ENCODE measurements at regions not wholly inside any gene's neighbourhood (a gene's known extent, or its start where the extent isn't known, plus 50 kb on each side); places are given as distances from the start of the nearest gene placed in this dataset.

DNA sequence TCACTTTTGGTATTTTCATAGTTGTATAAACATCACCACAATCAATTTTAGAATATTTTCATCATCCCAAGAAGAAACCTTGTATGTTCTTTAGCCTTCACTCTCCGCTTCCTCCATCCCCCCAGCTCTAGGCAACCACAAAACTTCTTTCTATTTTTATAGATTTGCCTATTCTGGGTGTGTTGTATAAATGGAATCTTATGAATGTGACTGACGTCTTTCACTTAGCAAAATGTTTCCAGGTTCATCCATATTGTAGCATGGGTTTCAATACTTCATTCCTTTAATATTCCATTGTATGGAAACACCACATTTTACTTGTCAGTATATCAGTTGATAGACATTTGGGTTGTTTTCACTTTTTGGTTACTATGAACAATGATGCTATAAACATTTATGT lies 335.8 kb upstream of the GOLIM4 start:
- Mint-ChIP-seq H3K36me3 (ENCODE audit: low read depth) (no peaks in the 10 kb centered on the region), H3K9me3 (no peaks in the 10 kb centered on the region), H3K4me3 (no peak overlapping the region), H3K27me3 (ENCODE audit: low read depth) (no peaks in the 10 kb centered on the region), H3K4me1 (no peaks in the 10 kb centered on the region), H3K27ac (no peak overlapping the region)
- TF ChIP-seq CTCF (IDR thresholded peaks at IDR 0.05; ENCODE audit: unreplicated experiment in 3 of 3): no peak

GRCh38 chr3:168427835-168428475 lies 332.2 kb upstream of the GOLIM4 start:
- H3K36me3 Mint-ChIP-seq (ENCODE audit: low read depth): no peaks in the 10 kb centered on the region
- no peak overlapping the region for H3K27ac Mint-ChIP-seq
- TF ChIP-seq CTCF (IDR thresholded peaks at IDR 0.05; ENCODE audit: unreplicated experiment in 3 of 3): no peak
- H3K27me3 Mint-ChIP-seq (ENCODE audit: low read depth): no peaks in the 10 kb centered on the region
- H3K4me1 Mint-ChIP-seq: no peaks in the 10 kb centered on the region
- H3K4me3 Mint-ChIP-seq: no peak overlapping the region
- no peaks in the 10 kb centered on the region for H3K9me3 Mint-ChIP-seq

DNA sequence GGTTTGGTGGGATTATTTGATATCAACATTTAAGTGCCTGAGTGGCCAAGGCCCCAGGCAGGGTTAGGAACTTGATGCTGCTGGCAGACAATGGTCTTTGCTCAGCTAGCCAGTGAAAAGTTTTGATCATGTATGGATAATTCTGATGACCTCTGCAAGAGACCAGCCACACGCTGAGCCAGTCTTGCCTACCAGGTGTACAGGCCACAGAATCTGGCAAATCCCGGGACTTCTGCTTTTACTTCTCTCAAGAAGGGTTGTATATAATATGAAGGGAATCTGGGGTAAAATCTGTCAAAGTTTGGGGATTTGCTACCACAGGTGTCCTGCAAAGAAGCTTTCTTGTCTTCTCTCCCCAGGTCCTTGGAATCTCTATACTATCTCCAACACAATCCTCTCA lies 331.4 kb upstream of the GOLIM4 start:
- TF ChIP-seq CTCF (IDR thresholded peaks at IDR 0.05; ENCODE audit: unreplicated experiment in 3 of 3): no peak
- Mint-ChIP-seq H3K4me1 (no peaks in the 10 kb centered on the region), H3K36me3 (ENCODE audit: low read depth) (no peaks in the 10 kb centered on the region), H3K9me3 (no peaks in the 10 kb centered on the region), H3K4me3 (no peak overlapping the region), H3K27me3 (ENCODE audit: low read depth) (no peaks in the 10 kb centered on the region), H3K27ac (no peak overlapping the region)

DNA sequence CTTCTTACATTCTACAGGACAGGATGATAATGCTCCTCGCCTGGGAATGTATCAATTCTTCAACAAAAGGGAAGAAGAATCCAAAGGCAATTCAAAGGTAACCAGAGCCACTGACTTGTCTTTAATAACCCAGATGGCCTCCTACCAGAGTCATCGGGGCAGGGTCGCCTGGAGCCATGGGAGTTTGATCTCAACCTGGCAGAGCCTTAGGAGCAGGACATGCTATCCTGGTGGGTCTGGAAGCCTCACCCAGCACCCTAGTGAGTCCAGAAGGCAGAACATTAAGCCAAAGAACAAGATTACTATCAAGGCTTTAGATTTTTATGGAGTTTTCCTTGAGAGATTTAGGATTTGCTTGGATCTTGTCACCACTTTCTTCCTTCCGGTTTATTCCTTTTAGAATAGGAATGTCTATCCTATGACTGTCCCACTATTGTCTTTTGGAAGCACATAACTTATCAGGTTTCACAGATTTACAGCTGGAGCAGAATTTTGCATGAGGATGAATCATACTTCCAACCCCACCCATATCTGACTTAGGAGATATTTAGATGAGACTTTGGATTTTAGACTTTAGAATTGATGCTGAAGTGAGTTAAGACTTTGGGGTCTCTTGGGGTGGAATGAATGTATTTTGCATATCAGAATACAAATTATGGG lies 330.3 kb upstream of the GOLIM4 start:
- Mint-ChIP-seq H3K27ac (no peak overlapping the region), H3K27me3 (ENCODE audit: low read depth) (no peaks in the 10 kb centered on the region), H3K4me1 (no peaks in the 10 kb centered on the region), H3K36me3 (ENCODE audit: low read depth) (no peaks in the 10 kb centered on the region), H3K4me3 (no peak overlapping the region), H3K9me3 (no peaks in the 10 kb centered on the region)
- TF ChIP-seq CTCF (IDR thresholded peaks at IDR 0.05; ENCODE audit: unreplicated experiment in 3 of 3): no peak

GRCh38 chr3:168424059-168424734 lies 328.5 kb upstream of the GOLIM4 start:
- no peak for TF ChIP-seq CTCF (IDR thresholded peaks at IDR 0.05; ENCODE audit: unreplicated experiment in 3 of 3)
- no peaks in the 10 kb centered on the region for H3K27me3 Mint-ChIP-seq (ENCODE audit: low read depth)
- no peak overlapping the region for H3K27ac Mint-ChIP-seq
- no peak overlapping the region for H3K4me3 Mint-ChIP-seq
- no peaks in the 10 kb centered on the region for H3K9me3 Mint-ChIP-seq
- peaks cover 3% of the 10 kb centered on the region for H3K36me3 Mint-ChIP-seq (ENCODE audit: low read depth)
- H3K4me1 Mint-ChIP-seq: no peaks in the 10 kb centered on the region

Data from nephron (organoid).